ENCODE measurements at regions not wholly inside any gene's neighbourhood (a gene's known extent, or its start where the extent isn't known, plus 50 kb on each side); places are given as distances from the start of the nearest gene placed in this dataset.

DNA sequence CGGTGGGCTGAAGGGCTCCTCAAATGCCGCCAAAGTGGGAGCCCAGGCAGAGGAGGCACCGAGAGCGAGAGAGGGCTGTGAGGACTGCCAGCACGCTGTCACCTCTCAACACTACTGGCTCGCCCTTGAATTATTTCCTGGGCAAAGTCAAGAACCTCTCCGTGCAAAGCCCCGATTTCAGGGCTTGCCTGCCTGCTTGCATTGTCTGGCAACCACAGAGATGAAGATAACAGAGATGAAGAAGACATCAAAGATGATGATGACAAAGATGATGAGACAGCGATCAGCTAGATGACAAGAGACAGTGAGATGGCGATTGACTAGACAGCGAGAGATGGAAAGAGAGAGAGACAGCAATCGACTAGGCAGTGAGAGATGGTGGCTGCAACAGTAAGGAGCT, 976.5 kb downstream of the ADGRL2 start:
- TF ChIP-seq, protein P1, sequence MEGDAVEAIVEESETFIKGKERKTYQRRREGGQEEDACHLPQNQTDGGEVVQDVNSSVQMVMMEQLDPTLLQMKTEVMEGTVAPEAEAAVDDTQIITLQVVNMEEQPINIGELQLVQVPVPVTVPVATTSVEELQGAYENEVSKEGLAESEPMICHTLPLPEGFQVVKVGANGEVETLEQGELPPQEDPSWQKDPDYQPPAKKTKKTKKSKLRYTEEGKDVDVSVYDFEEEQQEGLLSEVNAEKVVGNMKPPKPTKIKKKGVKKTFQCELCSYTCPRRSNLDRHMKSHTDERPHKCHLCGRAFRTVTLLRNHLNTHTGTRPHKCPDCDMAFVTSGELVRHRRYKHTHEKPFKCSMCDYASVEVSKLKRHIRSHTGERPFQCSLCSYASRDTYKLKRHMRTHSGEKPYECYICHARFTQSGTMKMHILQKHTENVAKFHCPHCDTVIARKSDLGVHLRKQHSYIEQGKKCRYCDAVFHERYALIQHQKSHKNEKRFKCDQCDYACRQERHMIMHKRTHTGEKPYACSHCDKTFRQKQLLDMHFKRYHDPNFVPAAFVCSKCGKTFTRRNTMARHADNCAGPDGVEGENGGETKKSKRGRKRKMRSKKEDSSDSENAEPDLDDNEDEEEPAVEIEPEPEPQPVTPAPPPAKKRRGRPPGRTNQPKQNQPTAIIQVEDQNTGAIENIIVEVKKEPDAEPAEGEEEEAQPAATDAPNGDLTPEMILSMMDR (IDR thresholded peaks at IDR 0.05), result no peak
- no peak for TF ChIP-seq POLR2A (IDR thresholded peaks at IDR 0.05)

Measured in uterus (tissue), 2 donors.